Lower lobe of right lung (tissue), 2 donors: ENCODE measurements at regions not wholly inside any gene's neighbourhood (a gene's known extent, or its start where the extent isn't known, plus 50 kb on each side); places are given as distances from the start of the nearest gene placed in this dataset.

Source experiments
- ATAC-seq, 2 donors: fragments of 200-7000 bp; cut with Tn5 transposase; one replicate each; pipeline ENCODE4 v1.9.1; 2020 to 2022; ENCODE audit warnings: mild to moderate bottlenecking in 2 of 2, moderate library complexity in 2 of 2
- DNase-seq: peaks from one replicate; pipeline ENCODE4 v3.0.0-alpha.2; 2020
- H3K27ac ChIP-seq: fragments of 200-600 bp; one replicate; pipeline ENCODE4 v1.8.0; 2022
- H3K27me3 ChIP-seq: fragments of 200-600 bp; one replicate; pipeline ENCODE4 v1.8.0; 2022; ENCODE audit warnings: low read depth
- H3K36me3 ChIP-seq: fragments of 200-600 bp; one replicate; pipeline ENCODE4 v1.8.0; 2022; ENCODE audit warnings: mild to moderate bottlenecking
- H3K4me1 ChIP-seq: fragments of 200-600 bp; one replicate; pipeline ENCODE4 v1.8.0; 2022
- H3K4me3 ChIP-seq: fragments of 200-600 bp; one replicate; pipeline ENCODE4 v1.8.0; 2022; ENCODE audit warnings: mild to moderate bottlenecking
- H3K9me3 ChIP-seq: fragments of 200-600 bp; one replicate; pipeline ENCODE4 v1.8.0; 2022
- intact Hi-C: fragments of 100-400 bp; cut with DNase I; formaldehyde crosslinking; loops from one replicate; pipeline ENCODE4 v1.11.0; 2022
- TF ChIP-seq, protein P1 (sequence below): fragments of 200-600 bp; IDR thresholded peaks from one replicate; pipeline ENCODE4 v1.8.0; 2022; ENCODE audit warnings: antibody characterized with exemption, mild to moderate bottlenecking
- donor health status: DM: no; HTN: yes; CAD: no; lungs with severe emphysema.

DNA sequence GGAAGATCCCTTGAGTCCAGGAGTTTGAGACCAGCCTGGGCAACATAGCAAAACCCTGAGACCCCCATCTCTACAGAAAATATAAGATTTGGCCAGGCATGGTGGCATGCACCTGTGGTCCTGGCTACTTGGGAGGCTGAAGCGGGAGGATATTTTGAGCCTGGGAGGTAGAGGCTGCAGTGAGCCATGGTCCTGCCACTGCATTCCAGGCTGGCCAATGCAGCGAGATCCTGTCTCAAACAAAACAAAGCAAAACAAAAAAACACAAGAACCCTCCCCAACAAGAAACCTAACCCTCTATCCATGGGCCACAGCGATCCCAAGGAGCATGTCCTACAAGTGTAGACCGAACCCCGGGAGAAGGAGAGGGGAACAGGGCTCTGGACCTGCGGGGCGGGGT lies 133.3 kb downstream of the MGAT5B start:
- ATAC-seq (no peak), DNase-seq (no peak)
- Histone ChIP-seq H3K4me1 (no peaks in the 10 kb centered on the region), H3K27me3 (peaks cover 19% of the 10 kb centered on the region), H3K9me3 (no peaks in the 10 kb centered on the region), H3K36me3 (no peaks in the 10 kb centered on the region), H3K27ac (no peak overlapping the region), H3K4me3 (no peak overlapping the region)
- TF ChIP-seq, protein P1, sequence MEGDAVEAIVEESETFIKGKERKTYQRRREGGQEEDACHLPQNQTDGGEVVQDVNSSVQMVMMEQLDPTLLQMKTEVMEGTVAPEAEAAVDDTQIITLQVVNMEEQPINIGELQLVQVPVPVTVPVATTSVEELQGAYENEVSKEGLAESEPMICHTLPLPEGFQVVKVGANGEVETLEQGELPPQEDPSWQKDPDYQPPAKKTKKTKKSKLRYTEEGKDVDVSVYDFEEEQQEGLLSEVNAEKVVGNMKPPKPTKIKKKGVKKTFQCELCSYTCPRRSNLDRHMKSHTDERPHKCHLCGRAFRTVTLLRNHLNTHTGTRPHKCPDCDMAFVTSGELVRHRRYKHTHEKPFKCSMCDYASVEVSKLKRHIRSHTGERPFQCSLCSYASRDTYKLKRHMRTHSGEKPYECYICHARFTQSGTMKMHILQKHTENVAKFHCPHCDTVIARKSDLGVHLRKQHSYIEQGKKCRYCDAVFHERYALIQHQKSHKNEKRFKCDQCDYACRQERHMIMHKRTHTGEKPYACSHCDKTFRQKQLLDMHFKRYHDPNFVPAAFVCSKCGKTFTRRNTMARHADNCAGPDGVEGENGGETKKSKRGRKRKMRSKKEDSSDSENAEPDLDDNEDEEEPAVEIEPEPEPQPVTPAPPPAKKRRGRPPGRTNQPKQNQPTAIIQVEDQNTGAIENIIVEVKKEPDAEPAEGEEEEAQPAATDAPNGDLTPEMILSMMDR = no peak
- intact Hi-C loops = no loop called here

DNA sequence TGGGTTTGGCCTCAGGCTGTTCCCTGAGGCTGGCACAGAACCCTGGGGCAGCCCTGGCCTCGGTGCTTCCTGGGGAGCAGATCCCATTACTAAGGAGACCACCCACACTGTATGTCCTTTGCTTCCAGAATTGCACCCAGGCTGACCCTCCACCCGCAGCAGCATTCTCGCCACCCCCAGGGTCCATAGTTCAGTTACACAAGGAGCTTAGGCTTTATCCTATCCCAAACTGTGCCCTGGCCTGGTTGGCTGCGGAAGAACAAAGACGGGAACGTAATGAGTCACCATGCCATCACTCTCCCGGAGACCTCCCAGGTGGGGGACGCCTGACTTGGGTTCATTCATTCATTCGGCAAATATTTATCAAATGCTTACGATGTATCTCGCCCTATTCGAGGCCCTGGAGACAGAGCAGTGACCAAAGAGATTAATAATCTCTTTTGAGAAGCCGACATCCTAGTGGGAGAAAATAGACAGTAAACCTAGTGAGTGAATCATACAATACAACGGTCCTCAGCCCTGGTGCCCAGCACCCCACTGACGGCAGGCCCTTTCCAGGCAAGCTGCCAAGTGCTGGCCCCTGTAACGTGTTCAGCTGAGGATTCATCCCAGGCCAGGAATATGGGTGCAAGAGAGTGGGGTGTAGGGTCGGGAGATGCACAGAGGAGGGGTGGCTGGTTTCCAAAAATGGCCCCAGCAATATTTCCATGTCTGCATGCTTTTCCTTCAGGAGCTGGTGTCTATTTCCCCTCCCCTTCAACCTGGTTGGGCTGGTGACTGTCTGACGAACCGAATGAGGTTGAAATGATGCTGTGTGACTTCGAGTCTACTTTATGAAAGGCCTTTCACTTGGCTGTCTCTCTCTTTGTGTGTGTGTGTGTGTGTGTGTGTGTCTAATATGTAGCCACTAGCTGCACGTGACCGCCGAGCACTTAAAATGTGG lies 134.2 kb downstream of the MGAT5B start:
- Histone ChIP-seq H3K4me3 (no peak overlapping the region), H3K4me1 (no peaks in the 10 kb centered on the region), H3K27me3 (peaks cover 20% of the 10 kb centered on the region), H3K27ac (no peak overlapping the region), H3K9me3 (no peaks in the 10 kb centered on the region), H3K36me3 (no peaks in the 10 kb centered on the region)
- TF ChIP-seq, protein P1 = no peak
- DNase-seq (no peak), ATAC-seq (no peak)
- intact Hi-C loops = no loop called here

DNA sequence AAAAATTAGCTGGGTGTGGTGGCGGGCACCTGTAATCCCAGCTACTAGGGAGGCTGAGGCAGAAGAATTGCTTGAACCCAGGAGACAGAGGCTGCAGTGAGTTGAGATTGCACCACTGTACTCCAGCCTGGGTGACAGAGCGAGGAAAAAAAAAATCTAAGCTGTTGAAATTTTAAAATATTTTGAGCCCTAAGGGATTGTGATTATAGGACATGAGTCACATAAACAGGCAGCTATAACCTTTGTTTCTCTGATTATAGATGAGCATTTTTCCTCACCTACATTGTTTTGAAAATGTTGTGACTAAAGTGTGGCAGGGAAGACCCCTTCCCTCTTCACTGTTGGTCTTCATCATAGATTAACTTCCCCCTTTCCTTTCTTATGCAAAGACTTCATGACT lies 135.5 kb downstream of the MGAT5B start:
- ATAC-seq = no peak
- no peaks in the 10 kb centered on the region for H3K36me3 ChIP-seq
- H3K4me3 ChIP-seq = no peak overlapping the region
- no peak for DNase-seq
- no peaks in the 10 kb centered on the region for H3K9me3 ChIP-seq
- H3K4me1 ChIP-seq = no peaks in the 10 kb centered on the region
- intact Hi-C loops = no loop called here
- TF ChIP-seq, protein P1 = no peak
- H3K27me3 ChIP-seq = peaks cover 20% of the 10 kb centered on the region
- H3K27ac ChIP-seq = no peak overlapping the region

DNA sequence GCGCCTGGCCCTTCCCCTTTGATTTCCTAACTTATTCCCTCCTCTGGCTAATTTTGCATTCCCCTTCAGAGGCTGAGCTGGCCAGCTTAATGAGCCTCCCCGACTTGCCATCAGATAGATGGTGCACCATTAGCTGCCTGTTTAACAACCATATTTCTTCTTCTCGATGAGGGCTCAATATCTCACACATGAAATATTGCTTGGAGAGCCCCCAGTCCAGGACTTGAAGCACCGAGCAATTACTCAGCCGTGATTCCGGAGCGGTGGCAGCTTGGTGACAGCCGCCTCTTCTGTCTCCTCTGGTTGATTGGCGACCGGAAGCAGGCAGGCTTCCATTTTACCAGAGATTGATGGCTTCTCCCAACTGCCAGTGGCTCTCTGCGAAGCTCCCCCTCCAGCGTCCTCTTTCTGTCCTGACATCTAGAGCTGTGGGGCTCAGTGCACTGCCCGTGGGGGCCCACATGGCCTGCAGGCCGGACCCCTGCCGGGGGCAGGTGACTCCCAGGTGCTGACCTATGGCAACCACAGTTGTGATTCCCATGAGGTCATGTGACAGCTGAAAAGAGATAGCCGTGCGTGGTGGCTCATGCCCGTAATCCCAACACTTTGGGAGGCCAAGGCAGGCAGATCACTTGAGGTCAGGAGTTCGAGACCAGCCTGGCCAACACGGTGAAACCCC lies 133.7 kb upstream of the SEC14L1 start:
- Histone ChIP-seq H3K4me3 (no peak overlapping the region), H3K36me3 (no peaks in the 10 kb centered on the region), H3K9me3 (peaks cover 4% of the 10 kb centered on the region), H3K4me1 (no peaks in the 10 kb centered on the region), H3K27me3 (peaks cover 11% of the 10 kb centered on the region), H3K27ac (no peak overlapping the region)
- no peak for DNase-seq
- no peak for ATAC-seq
- TF ChIP-seq, protein P1 = no peak
- intact Hi-C loops = no loop called here

DNA sequence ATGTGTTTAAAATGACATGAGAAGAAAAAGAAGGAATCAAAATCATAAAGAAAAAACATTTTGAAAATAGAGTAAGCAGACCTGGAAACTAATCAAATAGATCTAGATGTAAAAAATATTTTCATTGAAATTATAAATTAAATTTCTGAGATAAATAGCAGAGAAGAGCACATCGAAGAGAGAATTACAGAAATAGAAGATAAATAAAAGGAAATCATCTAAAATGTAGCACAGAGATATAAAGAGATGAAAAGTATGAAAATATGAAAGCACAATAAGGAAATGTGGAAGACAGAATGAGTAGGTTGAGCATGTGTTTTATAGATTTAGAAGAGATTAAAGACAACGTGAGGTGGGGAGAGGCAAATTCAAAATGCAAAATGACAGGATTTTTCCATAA lies 130.9 kb upstream of the SEC14L1 start:
- Histone ChIP-seq H3K36me3 (no peaks in the 10 kb centered on the region), H3K4me1 (no peaks in the 10 kb centered on the region), H3K27ac (no peak overlapping the region), H3K27me3 (peaks cover 7% of the 10 kb centered on the region), H3K4me3 (no peak overlapping the region), H3K9me3 (peaks cover 4% of the 10 kb centered on the region)
- intact Hi-C loops = no loop called here
- no peak for DNase-seq
- TF ChIP-seq, protein P1 = no peak
- ATAC-seq = no peak
